ENCODE measurements at regions not wholly inside any gene's neighbourhood (a gene's known extent, or its start where the extent isn't known, plus 50 kb on each side); places are given as distances from the start of the nearest gene placed in this dataset.
"Not testable (repeated sequence)": the region's sequence is repeated elsewhere in the genome, so short reads cannot be mapped to it uniquely, and the experiment has no call there.

DNA sequence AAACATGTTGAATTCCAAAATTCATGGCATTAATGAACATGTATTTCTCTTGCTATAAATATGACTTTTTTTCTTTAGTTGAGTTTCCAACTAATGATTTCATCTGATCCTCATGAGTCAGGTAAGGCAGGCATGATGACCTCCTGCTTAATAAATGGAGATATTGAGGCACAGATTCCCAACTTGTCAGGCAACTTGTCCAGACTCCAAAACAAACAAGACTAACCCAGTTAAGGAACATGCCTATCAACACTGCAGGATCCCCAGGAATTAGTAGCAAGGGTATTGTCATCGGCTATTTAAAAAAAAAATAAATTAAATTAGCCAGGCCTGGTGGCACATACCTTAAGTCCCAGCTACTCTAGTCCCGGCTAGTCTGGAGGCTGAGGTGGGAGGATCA is 121.3 kb upstream of the SALL4 start:
- DNase-seq (ENCODE audit: low read depth): no peak

DNA sequence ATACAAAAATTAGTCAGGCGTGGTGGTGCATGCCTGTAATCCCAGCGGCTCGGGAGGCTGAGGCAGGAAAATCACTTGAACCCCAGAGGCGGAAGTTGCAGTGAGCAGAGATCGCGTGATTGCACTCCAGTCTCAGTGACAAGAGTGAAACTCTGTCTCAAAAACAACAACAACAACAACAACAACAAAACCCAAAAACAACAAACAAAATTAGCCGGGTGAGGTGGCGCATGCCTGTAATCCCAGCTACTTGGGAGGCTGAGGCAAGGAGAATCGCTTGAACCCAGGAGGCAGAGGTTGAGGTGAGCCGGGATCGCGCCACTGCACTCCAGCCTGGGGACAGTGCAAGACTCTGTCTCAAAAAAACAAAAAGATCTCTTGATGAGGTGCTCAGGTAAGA is 120.5 kb upstream of the SALL4 start:
- not testable (repeated sequence) for DNase-seq (ENCODE audit: low read depth)

DNA sequence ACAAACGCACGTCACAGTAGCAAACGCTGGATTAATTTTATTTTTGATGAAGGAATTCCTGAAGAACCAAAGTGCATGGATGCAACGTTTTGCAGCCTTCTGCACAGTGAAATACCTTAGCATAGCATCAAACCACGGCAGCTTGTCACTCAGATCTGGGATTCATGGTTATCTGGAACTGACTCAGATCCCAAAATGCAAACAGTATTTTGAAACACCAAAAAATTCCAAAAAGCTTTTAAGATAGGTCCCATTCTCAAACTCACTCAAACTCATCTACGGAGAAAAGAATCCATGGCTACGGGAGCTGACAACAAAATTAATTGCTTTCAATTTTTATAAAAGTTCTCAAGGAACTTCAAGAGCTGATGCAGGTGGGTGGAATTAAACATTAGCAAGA is 116.2 kb upstream of the SALL4 start:
- no peak for DNase-seq (ENCODE audit: low read depth)

DNA sequence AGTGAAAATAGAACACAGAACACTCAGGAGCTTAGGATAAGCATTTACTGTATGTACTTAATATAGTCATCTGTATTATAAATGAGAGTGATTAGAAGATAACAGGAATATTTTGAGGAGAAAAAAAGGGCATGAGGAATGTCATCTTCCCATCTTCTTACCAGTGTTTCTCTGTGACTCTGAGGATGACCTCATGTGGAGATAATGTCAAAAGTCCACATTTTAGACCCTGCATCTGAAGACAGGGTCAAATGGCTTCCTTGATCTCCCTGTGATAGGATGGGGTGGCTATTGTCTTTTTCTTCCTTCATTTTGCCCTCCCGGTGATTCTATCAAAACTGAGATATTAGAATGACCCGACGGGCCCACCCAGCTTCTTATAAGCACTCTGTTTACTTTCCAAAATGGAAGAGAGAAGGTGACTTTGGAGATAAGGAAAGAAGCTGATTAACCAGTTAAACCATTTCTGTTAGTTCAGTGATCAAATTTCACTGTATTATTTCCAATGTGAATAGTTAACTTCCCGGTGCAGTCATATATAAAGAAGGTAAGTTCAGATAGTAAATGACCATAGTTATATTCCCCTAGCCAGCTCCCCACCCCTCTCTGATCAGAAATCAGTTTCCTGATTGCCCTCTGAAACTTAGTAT is 115.7 kb upstream of the SALL4 start:
- no peak for DNase-seq (ENCODE audit: low read depth)

DNA sequence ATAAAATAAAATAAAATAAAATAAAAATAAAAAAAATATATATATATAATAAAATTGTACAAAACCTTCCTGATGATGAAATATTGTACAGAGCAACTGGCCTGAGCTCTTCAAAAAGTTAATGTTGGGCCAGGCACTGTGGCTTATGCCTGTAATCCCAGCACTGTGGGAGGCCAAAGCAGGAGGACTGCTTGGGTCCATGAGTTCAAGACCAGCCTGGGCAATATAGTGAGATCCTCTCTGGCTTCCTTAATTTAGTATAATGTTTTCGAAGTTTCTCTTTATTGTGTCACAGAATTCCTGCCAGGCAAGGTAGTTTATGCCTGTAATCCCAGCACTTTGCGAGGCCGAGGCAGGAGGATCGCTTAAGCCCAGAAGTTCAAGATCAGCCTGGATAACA is 113.9 kb upstream of the SALL4 start:
- DNase-seq (ENCODE audit: low read depth): no peak

DNA sequence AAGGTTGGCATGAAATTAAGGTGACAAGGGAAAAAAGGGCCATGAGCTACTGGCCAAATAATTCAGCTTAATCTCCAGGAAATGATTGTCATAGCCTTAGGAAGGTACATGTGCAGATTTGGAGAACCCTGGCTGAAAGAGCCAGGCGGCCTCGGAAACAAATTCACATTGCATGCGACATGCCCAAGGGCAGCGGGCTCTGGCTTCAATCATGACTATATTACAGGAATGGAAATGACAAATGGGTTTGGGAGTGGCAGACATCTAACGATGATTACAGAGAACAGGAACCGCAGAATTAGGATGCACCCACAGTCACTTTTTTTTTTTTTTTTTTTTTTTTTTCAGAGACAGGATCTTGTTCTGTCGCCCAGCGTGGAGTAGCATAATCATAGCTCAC is 112.4 kb upstream of the SALL4 start:
- DNase-seq (ENCODE audit: low read depth): no peak

DNA sequence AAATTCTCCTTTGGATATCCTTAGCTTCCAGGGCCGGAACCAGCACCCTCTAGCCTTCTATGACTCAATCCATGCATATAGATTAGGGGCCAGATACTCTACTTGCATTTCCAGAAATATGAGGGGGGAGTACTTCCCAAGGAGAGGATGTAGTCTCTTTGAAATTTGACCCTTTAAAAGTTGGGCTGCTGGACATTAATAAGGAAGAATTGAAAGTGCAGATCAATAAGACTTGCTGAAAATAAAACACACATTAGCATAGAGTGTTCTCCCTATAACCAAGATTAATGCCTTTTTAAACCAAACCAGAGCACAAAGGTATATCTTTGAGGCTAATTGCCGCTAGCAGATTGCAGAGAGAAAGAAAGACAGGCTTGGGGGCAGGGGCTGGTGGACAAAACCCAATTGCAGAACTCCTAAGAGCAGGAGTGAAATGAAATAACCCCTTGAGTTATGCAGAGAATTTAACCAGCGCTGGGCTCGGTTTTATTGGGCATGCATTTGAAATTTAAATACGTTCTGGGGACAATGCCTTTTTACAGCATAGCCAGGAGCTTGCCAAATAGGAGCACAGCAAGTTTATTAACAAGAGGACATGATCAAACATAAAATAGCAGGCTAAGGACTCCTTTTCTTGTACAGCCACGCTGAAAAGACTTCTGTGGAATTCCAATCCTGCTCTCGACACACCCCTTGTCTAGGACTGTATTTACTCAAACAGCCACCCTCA is 108.2 kb upstream of the SALL4 start:
- DNase-seq (ENCODE audit: low read depth): peak; percentile 74

DNA sequence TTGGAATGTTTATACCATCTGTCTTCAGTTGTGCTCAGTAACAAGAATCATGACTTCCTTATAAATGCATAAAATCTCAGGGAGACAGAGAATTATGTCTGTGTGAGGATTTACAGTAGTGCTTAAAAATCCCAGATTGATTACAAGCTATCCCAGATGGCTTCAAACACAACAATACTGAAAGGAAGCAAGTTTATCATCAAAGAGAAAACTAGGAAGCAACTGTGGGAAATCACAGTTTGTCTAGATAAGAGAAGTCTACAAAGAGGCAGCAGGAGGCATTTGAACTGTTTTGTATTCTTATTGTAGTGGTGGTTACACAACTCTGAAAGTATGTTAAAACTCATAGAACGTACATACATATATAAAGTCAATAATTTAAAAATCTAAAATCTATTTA is 104.4 kb upstream of the SALL4 start:
- DNase-seq (ENCODE audit: low read depth): no peak

DNA sequence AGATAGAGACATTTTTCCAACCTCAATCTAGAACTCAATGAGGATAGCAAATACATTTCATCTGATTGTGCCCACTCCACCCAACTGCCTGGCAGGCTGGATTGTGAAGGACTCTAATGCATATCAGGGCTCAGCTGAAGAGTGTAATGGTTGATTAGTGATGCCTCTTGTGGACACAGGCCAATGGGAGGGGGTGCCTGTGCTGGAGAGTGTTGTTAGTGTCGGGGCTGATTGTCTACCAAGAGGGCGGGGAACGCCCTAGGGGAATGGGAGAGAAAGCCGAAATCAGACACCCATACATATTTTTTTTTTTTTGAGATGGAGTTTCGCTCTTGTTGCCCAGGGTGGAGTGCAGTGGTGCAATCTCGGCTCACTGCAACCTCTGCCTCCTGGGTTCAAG is 103.7 kb upstream of the SALL4 start:
- DNase-seq (ENCODE audit: low read depth): no peak

DNA sequence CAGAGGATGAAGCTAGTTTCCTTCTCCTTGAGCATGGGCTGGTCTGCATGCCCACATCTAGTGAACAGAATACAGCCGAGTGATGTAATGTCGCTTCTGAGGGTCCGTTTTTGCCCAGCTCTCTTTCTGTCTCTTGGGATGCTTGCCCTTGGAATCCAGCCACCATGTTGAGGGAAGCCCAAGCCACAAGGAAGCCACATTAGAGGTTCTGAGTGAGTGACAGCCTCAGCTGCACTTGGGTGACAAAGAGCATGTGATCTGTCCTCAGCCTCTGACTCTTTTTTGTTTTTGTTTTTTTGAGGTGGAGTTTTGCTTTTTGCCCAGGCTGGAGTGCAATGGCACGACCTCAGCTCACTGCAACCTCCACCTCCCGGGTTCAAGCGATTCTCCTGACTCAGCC is 100.6 kb upstream of the SALL4 start:
- DNase-seq (ENCODE audit: low read depth): no peak

DNA sequence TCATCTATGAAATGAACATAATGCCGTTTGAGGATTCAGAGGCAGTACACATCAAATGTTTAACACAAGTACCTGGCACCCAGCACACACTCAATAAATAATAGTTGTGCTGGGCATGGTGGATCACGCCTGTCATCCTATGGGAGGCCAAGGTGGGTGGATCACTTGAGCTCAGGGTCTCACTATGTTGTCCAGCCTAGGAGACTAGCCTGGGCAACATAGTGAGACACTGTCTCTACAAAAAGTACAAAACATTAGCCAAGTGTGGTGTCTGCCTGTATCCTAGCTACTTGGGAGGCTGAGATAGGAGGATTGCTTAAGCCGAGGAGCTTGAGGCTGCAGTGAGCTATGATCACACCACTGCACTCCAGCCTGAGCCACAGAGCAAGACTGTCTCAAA is 98.1 kb upstream of the SALL4 start:
- no peak for DNase-seq (ENCODE audit: low read depth)

DNA sequence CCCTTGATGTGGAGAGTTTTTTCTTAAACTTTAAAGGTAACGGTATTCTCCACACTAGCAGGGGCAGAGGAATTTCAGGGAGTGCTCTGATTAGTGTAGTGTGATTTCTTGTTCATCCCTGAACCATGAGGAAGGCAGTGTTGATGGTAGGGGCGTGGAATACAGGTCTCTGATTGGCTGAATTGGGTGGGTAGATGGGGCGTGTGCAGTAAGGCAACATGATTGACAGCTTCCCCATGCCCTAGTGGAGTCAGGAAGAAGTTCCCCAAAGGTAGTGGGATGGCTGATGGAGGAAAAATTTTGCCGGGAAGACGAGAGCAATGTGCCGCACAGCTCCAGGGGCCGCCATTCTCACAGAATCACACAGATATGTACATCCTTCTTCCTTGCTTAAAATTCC is 97.4 kb upstream of the SALL4 start:
- no peak for DNase-seq (ENCODE audit: low read depth)

DNA sequence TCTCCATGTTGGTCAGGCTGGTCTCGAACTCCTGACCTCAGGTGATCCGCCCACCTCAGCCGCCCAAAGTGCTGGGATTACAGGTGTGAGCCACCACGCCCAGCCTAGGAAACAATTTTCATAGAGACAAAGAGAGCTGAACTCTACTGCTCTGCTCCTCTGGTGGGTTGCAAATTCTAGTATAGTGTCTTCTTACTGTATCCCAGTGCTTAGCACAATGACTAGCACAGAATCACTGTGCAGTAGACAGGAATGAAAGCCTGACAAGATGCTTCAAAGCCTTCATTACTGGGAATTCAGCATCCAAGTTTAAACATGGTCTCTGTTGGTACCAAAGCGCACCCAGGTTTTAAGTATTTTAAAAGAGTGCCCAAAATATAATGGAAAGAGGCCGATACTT is 96.5 kb upstream of the SALL4 start:
- no peak for DNase-seq (ENCODE audit: low read depth)

DNA sequence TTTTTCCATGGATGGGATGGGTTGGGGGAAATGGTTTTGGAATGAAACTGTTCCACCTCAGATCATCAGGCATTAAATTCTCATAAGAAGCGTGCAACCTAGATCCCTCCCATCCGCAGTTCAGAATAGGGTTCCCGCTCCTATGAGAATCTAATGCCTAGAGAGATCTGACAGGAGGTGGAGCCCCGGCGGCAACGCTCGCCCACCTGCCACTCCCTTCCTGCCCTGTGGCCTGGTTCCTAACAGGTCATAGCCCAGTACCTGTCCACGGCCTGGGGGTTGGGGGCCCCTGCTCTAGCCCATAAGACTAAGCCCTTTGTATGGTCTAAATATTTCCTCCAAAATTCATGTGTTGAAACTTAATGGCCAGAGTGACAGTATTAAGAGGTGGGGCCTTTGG is 92.3 kb upstream of the SALL4 start:
- no peak for DNase-seq (ENCODE audit: low read depth)

DNA sequence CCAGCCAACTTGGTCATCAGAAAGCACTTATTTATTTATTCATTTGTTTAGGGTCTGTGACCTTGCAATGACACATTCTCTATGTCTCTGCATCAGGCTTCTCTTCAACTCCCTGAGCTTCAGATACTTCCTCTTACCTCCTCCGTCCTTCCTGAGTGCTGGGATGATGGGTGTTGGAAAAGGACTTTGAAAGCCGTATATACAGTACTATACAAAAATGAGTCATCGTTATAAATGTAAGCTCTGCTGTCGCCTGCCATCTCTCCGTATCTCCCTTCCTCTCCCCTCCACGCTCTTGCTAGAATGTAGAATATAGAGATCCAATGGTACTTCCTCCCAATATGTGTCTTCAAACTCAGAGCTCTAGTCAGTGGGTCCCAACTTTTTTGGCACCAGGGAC is 91.9 kb upstream of the SALL4 start:
- DNase-seq (ENCODE audit: low read depth): no peak

DNA sequence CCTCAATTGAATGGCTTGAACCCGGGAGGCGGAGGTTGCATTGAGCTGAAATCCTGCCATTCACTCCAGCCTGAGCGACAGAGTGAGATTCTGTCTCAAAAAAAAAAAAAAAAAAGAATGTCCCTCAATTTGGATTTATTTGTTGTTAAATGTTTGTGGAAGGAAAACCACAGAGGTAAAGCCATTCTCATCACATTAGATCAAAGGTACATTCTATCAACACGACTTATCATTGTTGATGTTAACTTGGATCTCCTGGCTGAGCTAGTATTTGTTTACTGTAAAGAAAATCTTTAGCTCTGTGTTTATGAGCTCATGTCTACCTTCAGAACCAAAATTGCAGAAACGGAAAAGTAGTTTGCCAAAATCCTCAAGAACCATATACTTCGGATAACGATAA is 91.4 kb upstream of the SALL4 start:
- DNase-seq (ENCODE audit: low read depth): no peak

DNA sequence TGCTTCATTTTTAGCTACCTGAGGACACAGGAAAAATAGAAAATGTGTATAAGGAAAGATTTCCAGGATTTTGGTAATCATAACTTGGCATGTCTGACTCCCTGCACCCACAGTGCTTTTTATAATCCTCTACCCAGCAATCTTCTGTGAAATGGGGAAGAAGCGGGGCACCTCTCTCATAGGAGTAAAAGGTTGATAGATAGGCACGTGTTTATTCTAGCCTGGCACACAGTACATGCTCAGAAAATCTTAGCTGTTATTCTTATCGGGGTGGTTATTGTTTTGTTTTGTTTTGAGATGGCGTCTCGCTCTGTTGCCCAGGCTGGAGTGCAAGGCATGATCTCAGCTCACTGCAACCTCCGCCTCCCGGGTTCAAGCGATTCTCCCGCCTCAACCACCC is 87.7 kb upstream of the SALL4 start:
- no peak for DNase-seq (ENCODE audit: low read depth)

DNA sequence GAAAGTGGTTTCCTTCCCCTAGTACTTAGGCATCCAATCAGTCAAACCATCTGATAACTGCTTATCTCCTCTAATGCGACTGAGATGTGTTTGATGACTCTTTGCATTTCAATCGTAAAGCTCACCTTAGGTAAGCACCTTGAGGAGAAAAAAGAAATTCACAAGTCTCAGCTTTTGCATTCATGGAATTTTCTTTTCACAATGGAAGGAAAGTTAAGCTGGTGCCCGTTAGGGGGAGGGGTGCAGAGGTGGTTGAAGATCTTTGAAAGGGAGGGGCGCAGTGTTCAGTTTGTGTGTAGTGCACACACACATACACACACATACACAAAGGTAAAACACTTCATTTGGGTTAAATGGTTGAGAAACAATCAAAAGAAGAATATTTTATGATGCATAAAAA is 87.1 kb upstream of the SALL4 start:
- DNase-seq (ENCODE audit: low read depth): no peak

DNA sequence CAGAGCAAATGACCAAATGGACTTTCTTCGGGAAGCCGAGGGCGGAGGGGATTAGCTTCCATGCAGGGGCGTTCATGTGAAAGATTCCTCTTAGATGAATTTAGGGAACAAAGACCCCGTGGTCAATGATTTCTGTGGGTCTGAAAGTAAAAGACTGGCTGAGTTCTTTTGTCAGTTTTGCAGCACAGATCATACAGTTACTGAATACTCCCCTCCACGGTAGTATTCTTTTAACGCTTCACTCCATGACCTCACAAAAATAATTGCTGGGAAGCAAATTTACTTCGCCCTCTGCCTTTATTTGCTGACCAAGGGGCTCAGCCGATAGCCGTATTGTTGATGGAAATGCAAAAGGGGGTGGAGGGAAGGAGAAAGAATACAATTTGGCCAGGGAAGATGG is 86.0 kb upstream of the SALL4 start:
- DNase-seq (ENCODE audit: low read depth): no peak

DNA sequence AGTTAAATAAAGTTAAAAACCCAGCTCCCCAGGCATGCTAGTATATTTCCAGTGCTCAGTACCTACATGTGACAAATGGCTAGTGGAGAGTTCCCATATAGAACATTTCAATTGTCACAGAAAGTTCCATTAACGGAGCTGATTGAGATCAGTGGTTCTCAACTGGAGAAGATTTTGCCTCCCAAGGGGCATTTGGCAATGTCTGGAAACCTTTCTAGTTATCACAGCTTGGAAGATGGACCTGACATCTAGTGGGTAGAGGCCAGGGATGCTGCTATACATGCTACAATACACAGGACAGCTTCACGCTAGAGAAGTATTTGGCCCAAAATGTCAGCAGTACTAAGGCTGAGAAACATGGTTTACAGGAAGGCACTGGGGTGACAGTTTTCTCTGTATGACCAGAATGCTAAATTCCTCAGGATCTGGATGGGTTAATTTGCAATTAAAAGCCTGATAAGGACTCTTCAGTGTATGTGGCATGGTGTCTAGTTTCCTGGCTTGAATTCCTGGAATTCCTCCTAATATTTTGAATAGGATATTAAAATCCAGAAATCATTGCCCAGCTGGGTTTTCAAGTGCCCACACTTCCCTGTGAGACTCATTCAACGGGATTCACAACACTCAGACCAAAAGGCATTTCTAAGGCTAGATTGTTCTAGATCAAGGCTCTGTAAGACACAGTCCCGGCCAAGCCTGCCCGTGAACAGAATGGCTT is 84.7 kb upstream of the SALL4 start:
- peak; percentile 6 for DNase-seq (ENCODE audit: low read depth)

DNA sequence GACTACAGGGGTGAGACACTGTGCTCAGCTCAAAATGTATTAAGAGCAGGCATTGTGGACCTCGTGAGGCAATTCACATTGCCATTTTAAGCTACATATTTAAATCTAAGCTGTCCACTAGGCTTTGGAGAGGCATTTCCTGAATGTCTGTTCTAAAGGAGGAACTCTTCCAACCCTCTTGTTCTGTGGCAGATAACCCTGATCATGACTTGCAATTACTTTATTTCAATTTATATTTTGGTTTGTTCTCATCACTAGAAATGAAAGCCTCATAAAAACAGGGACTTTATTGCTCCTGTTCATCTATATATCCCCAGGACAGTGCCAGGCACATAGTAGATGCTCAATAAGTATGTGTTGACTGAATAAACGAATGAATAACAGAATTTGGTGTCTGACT is 84.0 kb upstream of the SALL4 start:
- no peak for DNase-seq (ENCODE audit: low read depth)

DNA sequence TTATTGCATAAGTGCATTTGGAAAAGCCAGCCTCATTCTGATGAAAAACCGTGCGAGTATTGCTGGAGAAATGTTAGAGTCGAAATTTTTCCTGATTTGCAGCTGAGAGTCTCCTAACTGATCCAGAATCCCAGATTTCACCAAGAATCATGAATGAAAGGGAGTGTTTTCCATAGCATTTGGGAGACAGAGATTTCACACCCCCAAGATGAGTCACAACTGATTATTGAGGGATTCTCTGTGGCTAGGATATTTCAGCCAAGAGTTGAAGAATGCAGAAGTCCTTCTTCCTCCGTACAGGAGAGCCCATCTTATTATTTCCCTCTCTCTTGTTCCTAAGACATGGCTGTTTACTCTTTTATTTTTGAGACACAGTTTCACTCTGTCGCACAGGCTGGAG is 82.2 kb upstream of the SALL4 start:
- DNase-seq (ENCODE audit: low read depth): peak; percentile 45

DNA sequence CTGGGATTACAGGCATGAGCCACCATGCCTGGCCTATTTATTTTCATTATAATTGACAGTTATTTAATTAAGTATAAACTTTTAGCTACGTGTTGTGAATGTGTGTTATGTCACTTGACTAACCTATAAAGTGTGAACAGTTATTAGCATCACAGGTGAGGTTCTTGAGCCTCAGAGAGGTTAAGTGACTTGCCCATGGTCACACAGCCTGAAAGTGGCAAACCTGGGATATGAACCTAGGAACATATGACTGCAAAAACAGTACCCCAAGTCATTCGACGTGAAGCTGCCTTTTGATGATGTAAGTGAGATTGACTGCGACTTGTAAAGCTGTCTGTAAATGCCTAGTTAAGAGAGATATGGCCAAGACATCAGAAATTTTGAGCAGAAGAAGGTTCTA is 77.9 kb upstream of the SALL4 start:
- no peak for DNase-seq (ENCODE audit: low read depth)
